IMR-90 (cell line): ENCODE measurements at regions not wholly inside any gene's neighbourhood (a gene's known extent, or its start where the extent isn't known, plus 50 kb on each side); places are given as distances from the start of the nearest gene placed in this dataset.

ENCODE experiments used
- ATAC-seq: fragments of 200-7000 bp; cut with Tn5 transposase; 2 replicates; pipeline ENCODE4 v1.9.1; 2020; ENCODE audit warnings: low read depth, mild to moderate bottlenecking, moderate library complexity
- BruUV-seq: library from RNA; stranded (reverse); fragments of 400-500 nt; replicated peaks from 2 replicates; lab custom pipeline; 2021; lab: Mats Ljungman, UMichigan
- CTCF ChIA-PET: fragments of 300-600 bp; formaldehyde crosslinking; extraction: SDS; loops from one replicate; lab custom pipeline; 2021; ENCODE audit warnings: antibody characterized with exemption; lab: Yijun Ruan, JAX
- POLR2A ChIA-PET: fragments of 300-600 bp; sonication (Branson Sonifier 250); formaldehyde crosslinking; loops from one replicate; lab custom pipeline; 2022; ENCODE audit warnings: antibody characterized with exemption; ENCODE audit not compliant: unreplicated experiment; lab: Charles Lee
- DNase-seq: peaks from one replicate; pipeline ENCODE4 v3.0.0; 2013
- H2AFZ ChIP-seq: replicated peaks from 2 replicates; pipeline ENCODE3; 2013; ENCODE audit warnings: low read length, mild to moderate bottlenecking; ENCODE audit not compliant: poor library complexity
- H2AK5ac ChIP-seq: 2 replicates; pipeline ENCODE4 v1.6.1; 2013; ENCODE audit warnings: low read depth, low read length, inconsistent platforms
- H2AK9ac ChIP-seq: replicated peaks from 2 replicates; pipeline ENCODE3; 2013; ENCODE audit warnings: mild to moderate bottlenecking, low read depth, low read length, moderate library complexity; ENCODE audit not compliant: poor library complexity
- H2BK120ac ChIP-seq: 2 replicates; pipeline ENCODE4 v1.6.1; 2013; ENCODE audit warnings: low read depth, low read length, inconsistent platforms
- H2BK15ac ChIP-seq: 3 replicates; pipeline ENCODE4 v1.6.1; 2013; ENCODE audit warnings: low read depth, low read length, inconsistent platforms
- H2BK20ac ChIP-seq: 2 replicates; pipeline ENCODE4 v1.6.1; 2013; ENCODE audit warnings: low read depth, mild to moderate bottlenecking, inconsistent platforms, low read length, moderate library complexity
- H2BK5ac ChIP-seq: 2 replicates; pipeline ENCODE4 v1.6.1; 2013; ENCODE audit warnings: mild to moderate bottlenecking, low read depth, low read length, inconsistent platforms; ENCODE audit not compliant: poor library complexity, severe bottlenecking
- H3K14ac ChIP-seq: replicated peaks from 2 replicates; pipeline ENCODE4 v1.6.1; 2013; ENCODE audit warnings: low read depth, low read length, inconsistent platforms
- H3K18ac ChIP-seq: 2 replicates; pipeline ENCODE4 v1.6.1; 2013; ENCODE audit warnings: low read depth, low read length, control low read depth
- H3K23ac ChIP-seq: 2 replicates; pipeline ENCODE4 v1.6.1; 2013; ENCODE audit warnings: low read depth, low read length, inconsistent platforms
- H3K27ac ChIP-seq: 2 replicates; pipeline ENCODE4 v1.5.1; 2013; ENCODE audit warnings: mild to moderate bottlenecking, control low read depth, low read length; ENCODE audit not compliant: insufficient read depth
- H3K27me3 ChIP-seq: 2 replicates; pipeline ENCODE4 v1.6.1; 2013; ENCODE audit warnings: low read length; ENCODE audit not compliant: control insufficient read depth, insufficient read depth
- H3K36me3 ChIP-seq: 2 replicates; pipeline ENCODE4 v1.6.1; 2013; ENCODE audit warnings: low read length, mixed read lengths; ENCODE audit not compliant: control insufficient read depth, insufficient read depth
- H3K4ac ChIP-seq: 2 replicates; pipeline ENCODE4 v1.6.1; 2013; ENCODE audit warnings: low read depth, low read length, inconsistent platforms
- H3K4me1 ChIP-seq: 2 replicates; pipeline ENCODE4 v1.6.1; 2013; ENCODE audit warnings: low read length, mixed read lengths; ENCODE audit not compliant: control insufficient read depth, insufficient read depth
- H3K4me2 ChIP-seq: 2 replicates; pipeline ENCODE4 v1.6.1; 2013; ENCODE audit warnings: low read depth, mild to moderate bottlenecking, control low read depth, low read length, moderate library complexity
- H3K4me3 ChIP-seq: 2 replicates; pipeline ENCODE4 v1.5.1; 2013; ENCODE audit warnings: low read depth, mild to moderate bottlenecking, control low read depth, low read length, moderate library complexity; ENCODE audit not compliant: insufficient read depth
- H3K56ac ChIP-seq: 2 replicates; pipeline ENCODE4 v1.6.1; 2013; ENCODE audit warnings: low read length, inconsistent platforms; ENCODE audit not compliant: insufficient read depth; ENCODE audit errors: extremely low read depth
- H3K79me1 ChIP-seq, 2 experiments: 2 replicates each; pipeline ENCODE4 v1.6.1; 2013; ENCODE audit warnings: low read length in 2 of 2, inconsistent platforms in 1 of 2, low read depth in 1 of 2
- H3K9ac ChIP-seq: 2 replicates; pipeline ENCODE4 v1.6.1; 2013; ENCODE audit warnings: low read depth, low read length, control low read depth
- H3K9me1 ChIP-seq: 2 replicates; pipeline ENCODE4 v1.6.1; 2013; ENCODE audit warnings: low read length, inconsistent platforms; ENCODE audit not compliant: insufficient read depth
- H3K9me3 ChIP-seq: 2 replicates; pipeline ENCODE4 v1.6.1; 2013; ENCODE audit warnings: low read length; ENCODE audit not compliant: control insufficient read depth, insufficient read depth
- H4K20me1 ChIP-seq: 2 replicates; pipeline ENCODE4 v1.6.1; 2013; ENCODE audit warnings: low read length, inconsistent platforms; ENCODE audit not compliant: insufficient read depth
- H4K5ac ChIP-seq: 2 replicates; pipeline ENCODE4 v1.6.1; 2013; ENCODE audit warnings: mild to moderate bottlenecking, low read depth, low read length, control low read depth
- H4K8ac ChIP-seq, 2 experiments: 2 replicates each; pipeline ENCODE4 v1.6.1; 2013; ENCODE audit warnings: low read depth in 2 of 2, low read length in 2 of 2, control low read depth in 1 of 2, inconsistent platforms in 1 of 2
- H4K91ac ChIP-seq: 2 replicates; pipeline ENCODE4 v1.6.1; 2013; ENCODE audit warnings: low read depth, low read length, inconsistent platforms; ENCODE audit not compliant: insufficient read depth
- BHLHE40 ChIP-seq: fragments of 150-350 bp; IDR thresholded peaks from 2 replicates; pipeline ENCODE4 v1.6.1; 2016; ENCODE audit warnings: mild to moderate bottlenecking, low read depth, low read length
- CHD1 ChIP-seq: IDR thresholded peaks from 2 replicates; pipeline ENCODE4 v1.6.1; 2012; ENCODE audit warnings: low read depth, low read length, improper control_type of control experiment
- FOS ChIP-seq: fragments of 150-350 bp; IDR thresholded peaks from 2 replicates; pipeline ENCODE4 v1.6.1; 2016; ENCODE audit warnings: low read depth, low read length
- MXI1 ChIP-seq: IDR thresholded peaks from 2 replicates; pipeline ENCODE4 v1.6.1; 2012; ENCODE audit warnings: low read depth, mild to moderate bottlenecking, low read length, moderate library complexity, borderline replicate concordance
- NFE2L2 ChIP-seq: fragments of 150-350 bp; IDR thresholded peaks from 2 replicates; pipeline ENCODE4 v1.6.1; 2016; ENCODE audit warnings: low read depth, mild to moderate bottlenecking, low read length
- RAD21 ChIP-seq: IDR thresholded peaks from 2 replicates; pipeline ENCODE4 v1.6.1; 2012; ENCODE audit warnings: low read length, improper control_type of control experiment
- RFX5 ChIP-seq: IDR thresholded peaks from 2 replicates; pipeline ENCODE4 v1.8.0; 2012; ENCODE audit warnings: low read depth, mild to moderate bottlenecking, low read length, moderate library complexity
- SMC3 ChIP-seq: fragments of 150-350 bp; IDR thresholded peaks from 2 replicates; pipeline ENCODE4 v1.6.1; 2016; ENCODE audit warnings: low read depth, mild to moderate bottlenecking, antibody characterized with exemption, low read length, moderate library complexity
- WGBS, 2 experiments: methylation state at CpG; one replicate each; pipeline versions ENCODE4 v1.1.5 to v1.1.7; 2013; ENCODE audit warnings: missing lambda C conversion rate in 2 of 2; ENCODE audit not compliant: insufficient read length in 1 of 2; ENCODE audit errors: extremely low coverage in 2 of 2; 5-methylcytosine and 5-hydroxymethylcytosine counted together
- dilution Hi-C: fragments of 300-500 bp; cut with HindIII; formaldehyde crosslinking; loops from one replicate; pipeline ENCODE4 v1.14.3; 2018; ENCODE audit warnings: low sequenced_read_pairs; ENCODE audit not compliant: unreplicated experiment
- in situ Hi-C: fragments of 300-500 bp; cut with MboI; formaldehyde crosslinking; loops from 3 replicates; pipeline ENCODE4 v1.14.3; 2019; ENCODE audit warnings: low sequenced_read_pairs, inconsistent platforms, mixed read lengths
- intact Hi-C: fragments of 100-400 bp; cut with micrococcal nuclease; formaldehyde crosslinking; loops from 2 replicates; pipeline ENCODE4 v1.10.0; 2022
- TF ChIP-seq, protein P1 (sequence below): conservative IDR thresholded peaks from 2 replicates; pipeline ENCODE4 v1.5.1; 2012; ENCODE audit warnings: mild to moderate bottlenecking, low read depth, low read length, improper control_type of control experiment
- TF ChIP-seq, protein P2 (sequence below): fragments of 150-350 bp; IDR thresholded peaks from 2 replicates; pipeline ENCODE4 v1.6.1; 2016; ENCODE audit warnings: low read depth, mild to moderate bottlenecking, low read length, moderate library complexity, borderline replicate concordance
- TF ChIP-seq, protein P3 (sequence below): fragments of 150-350 bp; IDR thresholded peaks from 2 replicates; pipeline ENCODE4 v1.6.1; 2017; ENCODE audit warnings: mild to moderate bottlenecking, antibody characterized with exemption, low read length, low read depth

DNA sequence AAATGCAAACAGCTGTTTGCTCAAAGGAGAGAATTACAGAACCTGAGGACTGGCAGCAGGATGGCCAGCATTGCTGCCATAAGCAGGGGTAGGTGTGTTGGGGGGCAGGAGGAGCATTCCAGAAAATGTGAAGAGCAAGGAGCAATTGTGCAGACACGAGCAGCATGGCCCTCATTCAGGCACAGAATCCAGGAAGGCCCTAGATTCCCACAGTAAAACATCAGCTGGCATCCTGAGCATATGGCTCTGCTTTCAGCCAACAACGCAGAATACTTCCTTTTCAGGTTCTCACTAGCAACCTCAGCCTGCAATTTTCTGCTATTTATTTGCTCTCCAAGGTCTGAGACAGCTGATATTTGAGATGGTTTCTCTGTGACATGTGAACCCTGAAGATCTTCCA is 243.4 kb upstream of the POU3F2 start:
- H3K36me3 ChIP-seq: no peaks in the 10 kb centered on the region
- no TSS peak for BruUV-seq
- no peak for TF ChIP-seq FOS
- TF ChIP-seq, protein P1, sequence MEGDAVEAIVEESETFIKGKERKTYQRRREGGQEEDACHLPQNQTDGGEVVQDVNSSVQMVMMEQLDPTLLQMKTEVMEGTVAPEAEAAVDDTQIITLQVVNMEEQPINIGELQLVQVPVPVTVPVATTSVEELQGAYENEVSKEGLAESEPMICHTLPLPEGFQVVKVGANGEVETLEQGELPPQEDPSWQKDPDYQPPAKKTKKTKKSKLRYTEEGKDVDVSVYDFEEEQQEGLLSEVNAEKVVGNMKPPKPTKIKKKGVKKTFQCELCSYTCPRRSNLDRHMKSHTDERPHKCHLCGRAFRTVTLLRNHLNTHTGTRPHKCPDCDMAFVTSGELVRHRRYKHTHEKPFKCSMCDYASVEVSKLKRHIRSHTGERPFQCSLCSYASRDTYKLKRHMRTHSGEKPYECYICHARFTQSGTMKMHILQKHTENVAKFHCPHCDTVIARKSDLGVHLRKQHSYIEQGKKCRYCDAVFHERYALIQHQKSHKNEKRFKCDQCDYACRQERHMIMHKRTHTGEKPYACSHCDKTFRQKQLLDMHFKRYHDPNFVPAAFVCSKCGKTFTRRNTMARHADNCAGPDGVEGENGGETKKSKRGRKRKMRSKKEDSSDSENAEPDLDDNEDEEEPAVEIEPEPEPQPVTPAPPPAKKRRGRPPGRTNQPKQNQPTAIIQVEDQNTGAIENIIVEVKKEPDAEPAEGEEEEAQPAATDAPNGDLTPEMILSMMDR: no peak
- TF ChIP-seq, protein P2, sequence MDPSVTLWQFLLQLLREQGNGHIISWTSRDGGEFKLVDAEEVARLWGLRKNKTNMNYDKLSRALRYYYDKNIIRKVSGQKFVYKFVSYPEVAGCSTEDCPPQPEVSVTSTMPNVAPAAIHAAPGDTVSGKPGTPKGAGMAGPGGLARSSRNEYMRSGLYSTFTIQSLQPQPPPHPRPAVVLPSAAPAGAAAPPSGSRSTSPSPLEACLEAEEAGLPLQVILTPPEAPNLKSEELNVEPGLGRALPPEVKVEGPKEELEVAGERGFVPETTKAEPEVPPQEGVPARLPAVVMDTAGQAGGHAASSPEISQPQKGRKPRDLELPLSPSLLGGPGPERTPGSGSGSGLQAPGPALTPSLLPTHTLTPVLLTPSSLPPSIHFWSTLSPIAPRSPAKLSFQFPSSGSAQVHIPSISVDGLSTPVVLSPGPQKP: no peak
- TF ChIP-seq RFX5: no peak
- no peak for TF ChIP-seq BHLHE40
- TF ChIP-seq, protein P3, sequence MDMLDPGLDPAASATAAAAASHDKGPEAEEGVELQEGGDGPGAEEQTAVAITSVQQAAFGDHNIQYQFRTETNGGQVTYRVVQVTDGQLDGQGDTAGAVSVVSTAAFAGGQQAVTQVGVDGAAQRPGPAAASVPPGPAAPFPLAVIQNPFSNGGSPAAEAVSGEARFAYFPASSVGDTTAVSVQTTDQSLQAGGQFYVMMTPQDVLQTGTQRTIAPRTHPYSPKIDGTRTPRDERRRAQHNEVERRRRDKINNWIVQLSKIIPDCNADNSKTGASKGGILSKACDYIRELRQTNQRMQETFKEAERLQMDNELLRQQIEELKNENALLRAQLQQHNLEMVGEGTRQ: no peak
- TF ChIP-seq NFE2L2: no peak
- no peak for TF ChIP-seq SMC3
- no peak for TF ChIP-seq RAD21
- no peak for TF ChIP-seq CHD1
- TF ChIP-seq MXI1: no peak
- no peak overlapping the region for H4K5ac ChIP-seq
- no peak overlapping the region for H2AK5ac ChIP-seq
- no CpG with 5 or more reads among the region's 2 CpGs for WGBS, 2 experiments
- H4K20me1 ChIP-seq: no peaks in the 10 kb centered on the region
- H3K14ac ChIP-seq: no peak overlapping the region
- H3K9me1 ChIP-seq: no peaks in the 10 kb centered on the region
- no peak overlapping the region for H3K4me3 ChIP-seq
- in situ Hi-C loops: no loop called here
- POLR2A ChIA-PET: no interaction called here
- H3K9me3 ChIP-seq: peaks cover 4% of the 10 kb centered on the region; the same call in 1 of the 2 replicates
- no peak overlapping the region for H3K4ac ChIP-seq
- H2AFZ ChIP-seq: no peak overlapping the region
- H3K9ac ChIP-seq: no peak overlapping the region
- no peak overlapping the region for H4K8ac ChIP-seq
- H3K56ac ChIP-seq: no peak overlapping the region
- no peak overlapping the region for H2BK20ac ChIP-seq
- H3K79me1 ChIP-seq: no peaks in the 10 kb centered on the region
- ATAC-seq (no peak), DNase-seq (no peak)
- no peak overlapping the region for H3K23ac ChIP-seq
- no peak overlapping the region for H3K4me2 ChIP-seq
- no peak overlapping the region for H3K27ac ChIP-seq
- no peak overlapping the region for H3K18ac ChIP-seq
- no peak overlapping the region for H2BK15ac ChIP-seq
- CTCF ChIA-PET: no interaction called here
- H3K27me3 ChIP-seq: no peaks in the 10 kb centered on the region
- H2BK5ac ChIP-seq: no peak overlapping the region
- intact Hi-C loops: no loop called here
- dilution Hi-C loops: no loop called here
- H3K4me1 ChIP-seq: no peaks in the 10 kb centered on the region
- no peak overlapping the region for H2BK120ac ChIP-seq
- no peak overlapping the region for H4K91ac ChIP-seq
- H2AK9ac ChIP-seq: no peak overlapping the region
